Loucy (cell line): ENCODE measurements at regions not wholly inside any gene's neighbourhood (a gene's known extent, or its start where the extent isn't known, plus 50 kb on each side); places are given as distances from the start of the nearest gene placed in this dataset.

Experiments
- EZH2phosphoT487 ChIP-seq: fragments of 200-600 bp; IDR thresholded peaks from 2 replicates; pipeline ENCODE4 v1.6.1; 2018; ENCODE audit warnings: antibody characterized with exemption, mild to moderate bottlenecking, moderate library complexity, borderline replicate concordance
- TF ChIP-seq, protein P1 (sequence below): fragments of 200-600 bp; sonication (generic); conservative IDR thresholded peaks from 2 replicates; pipeline ENCODE4 v1.5.1; 2014; ENCODE audit warnings: mild to moderate bottlenecking, antibody characterized with exemption, low read length

DNA sequence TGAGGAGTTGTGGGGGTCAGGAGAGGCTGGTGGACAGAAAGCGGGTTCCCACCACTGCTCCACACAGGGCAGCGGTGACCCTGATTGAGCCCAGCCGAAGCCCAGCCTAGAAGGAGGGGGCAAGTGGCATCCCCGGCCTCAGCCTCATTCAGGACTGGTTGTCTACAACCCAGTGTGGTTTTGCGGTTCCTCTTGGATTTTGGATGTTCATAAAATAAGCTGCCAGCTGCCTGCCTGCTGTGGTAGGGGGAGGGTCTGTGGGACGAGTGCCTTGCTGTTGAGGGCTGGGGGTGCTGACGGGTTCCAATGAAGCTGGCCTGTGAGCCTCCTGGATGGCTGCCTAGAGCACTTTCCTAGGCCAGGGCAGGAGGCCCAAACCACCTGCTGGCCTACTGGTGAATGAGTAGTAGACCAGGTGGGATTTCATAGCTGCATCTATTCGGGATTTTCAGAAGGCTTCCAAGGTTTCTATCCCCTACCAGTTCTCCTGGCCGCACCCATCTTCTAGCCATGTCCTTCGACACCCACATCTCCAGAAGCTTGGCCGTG is 102.4 kb downstream of the NDFIP1 start:
- TF ChIP-seq, protein P1, sequence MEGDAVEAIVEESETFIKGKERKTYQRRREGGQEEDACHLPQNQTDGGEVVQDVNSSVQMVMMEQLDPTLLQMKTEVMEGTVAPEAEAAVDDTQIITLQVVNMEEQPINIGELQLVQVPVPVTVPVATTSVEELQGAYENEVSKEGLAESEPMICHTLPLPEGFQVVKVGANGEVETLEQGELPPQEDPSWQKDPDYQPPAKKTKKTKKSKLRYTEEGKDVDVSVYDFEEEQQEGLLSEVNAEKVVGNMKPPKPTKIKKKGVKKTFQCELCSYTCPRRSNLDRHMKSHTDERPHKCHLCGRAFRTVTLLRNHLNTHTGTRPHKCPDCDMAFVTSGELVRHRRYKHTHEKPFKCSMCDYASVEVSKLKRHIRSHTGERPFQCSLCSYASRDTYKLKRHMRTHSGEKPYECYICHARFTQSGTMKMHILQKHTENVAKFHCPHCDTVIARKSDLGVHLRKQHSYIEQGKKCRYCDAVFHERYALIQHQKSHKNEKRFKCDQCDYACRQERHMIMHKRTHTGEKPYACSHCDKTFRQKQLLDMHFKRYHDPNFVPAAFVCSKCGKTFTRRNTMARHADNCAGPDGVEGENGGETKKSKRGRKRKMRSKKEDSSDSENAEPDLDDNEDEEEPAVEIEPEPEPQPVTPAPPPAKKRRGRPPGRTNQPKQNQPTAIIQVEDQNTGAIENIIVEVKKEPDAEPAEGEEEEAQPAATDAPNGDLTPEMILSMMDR, result no peak
- no peak for TF ChIP-seq EZH2phosphoT487
